Natural killer cell (primary cell): ENCODE measurements at regions not wholly inside any gene's neighbourhood (a gene's known extent, or its start where the extent isn't known, plus 50 kb on each side); places are given as distances from the start of the nearest gene placed in this dataset.

Source experiments
- ATAC-seq, 3 donors: fragments of 150-1000 bp in 2 of 3; fragments of 200-7000 bp in 1 of 3; cut with Tn5 transposase; 1 replicate in 1 of 3; 2 replicates in 2 of 3; pipeline ENCODE4 v1.10.0; 2021; ENCODE audit warnings: mild to moderate bottlenecking in 2 of 3, moderate library complexity in 2 of 3
- DNase-seq, 2 donors: peaks; one replicate each; pipeline versions ENCODE4 v3.0.0 to v3.0.0-alpha.2; 2013 to 2021; ENCODE audit warnings: mixed read lengths in 1 of 2
- H3K27ac ChIP-seq: one replicate; pipeline ENCODE4 v1.5.1; 2013; ENCODE audit warnings: mild to moderate bottlenecking, low read length
- H3K27me3 ChIP-seq: one replicate; pipeline ENCODE4 v1.6.1; 2013; ENCODE audit warnings: low read length; ENCODE audit not compliant: control insufficient read depth, insufficient read depth
- H3K36me3 ChIP-seq: one replicate; pipeline ENCODE4 v1.6.1; 2013; ENCODE audit warnings: low read length; ENCODE audit not compliant: control insufficient read depth, insufficient read depth
- H3K4me1 ChIP-seq: one replicate; pipeline ENCODE4 v1.6.1; 2013; ENCODE audit warnings: low read length; ENCODE audit not compliant: control insufficient read depth, insufficient read depth
- H3K4me3 ChIP-seq: one replicate; pipeline ENCODE4 v1.5.1; 2013; ENCODE audit warnings: low read length
- H3K9me3 ChIP-seq: one replicate; pipeline ENCODE4 v1.6.1; 2013; ENCODE audit warnings: low read length; ENCODE audit not compliant: control insufficient read depth, insufficient read depth
- H3K27ac Mint-ChIP-seq, 2 donors: one replicate each; pipeline ENCODE4 v1.8.0; 2022; ENCODE audit warnings: mild to moderate bottlenecking in 2 of 2, mixed read lengths in 2 of 2, moderate library complexity in 1 of 2
- H3K27me3 Mint-ChIP-seq, 2 donors: one replicate each; pipeline ENCODE4 v1.8.0; 2022; ENCODE audit warnings: low read depth in 2 of 2, mixed read lengths in 2 of 2
- H3K36me3 Mint-ChIP-seq: one replicate; pipeline ENCODE4 v1.8.0; 2022; ENCODE audit warnings: mixed read lengths
- H3K4me1 Mint-ChIP-seq, 2 donors: one replicate each; pipeline ENCODE4 v1.8.0; 2022; ENCODE audit warnings: mixed read lengths in 2 of 2
- H3K4me3 Mint-ChIP-seq: one replicate; pipeline ENCODE4 v1.8.0; 2022; ENCODE audit warnings: mild to moderate bottlenecking, moderate library complexity, mixed read lengths
- H3K9me3 Mint-ChIP-seq, 2 donors: one replicate each; pipeline ENCODE4 v1.8.0; 2022; ENCODE audit warnings: mixed read lengths in 2 of 2
- WGBS: methylation state at CpG from one replicate; pipeline ENCODE4 v1.1.7; 2013; ENCODE audit warnings: missing lambda C conversion rate; ENCODE audit not compliant: insufficient coverage; 5-methylcytosine and 5-hydroxymethylcytosine counted together
- intact Hi-C: fragments of 100-400 bp; cut with micrococcal nuclease; formaldehyde crosslinking; loops from one replicate; pipeline ENCODE4 v1.14.2; 2022
- TF ChIP-seq, protein P1 (sequence below): fragments of 200-600 bp; IDR thresholded peaks from one replicate; pipeline ENCODE4 v1.8.0; 2022; ENCODE audit warnings: antibody characterized with exemption

DNA sequence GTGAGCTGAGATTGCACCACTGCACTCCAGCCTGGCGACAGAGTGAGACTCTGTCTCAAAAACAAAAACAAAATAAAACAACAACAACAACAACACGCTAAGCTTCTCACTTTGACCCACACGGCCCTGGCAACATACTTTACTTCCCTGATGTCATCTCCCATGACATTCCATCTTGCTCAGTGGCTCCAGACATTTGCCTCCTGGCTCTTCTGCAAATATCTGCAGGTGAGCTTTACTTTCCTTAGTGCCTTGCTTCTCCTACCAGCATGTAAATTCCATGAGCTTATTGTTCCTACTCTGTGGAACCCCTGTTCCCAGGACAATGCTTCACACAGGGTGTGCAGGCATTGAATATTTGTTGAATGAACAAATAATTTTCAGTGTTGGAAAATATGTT, 205.6 kb upstream of the TMTC4 start:
- H3K36me3 ChIP-seq: no peaks in the 10 kb centered on the region
- Mint-ChIP-seq H3K36me3 (no peaks in the 10 kb centered on the region), H3K27me3 (peaks cover 5 to 12% of the 10 kb centered on the region in 2 donors), H3K4me1 (peaks cover 0 to 11% of the 10 kb centered on the region in 2 donors), H3K9me3 (peaks cover 2 to 5% of the 10 kb centered on the region in 2 donors), H3K27ac (no peak overlapping the region), H3K4me3 (no peak overlapping the region)
- TF ChIP-seq, protein P1, sequence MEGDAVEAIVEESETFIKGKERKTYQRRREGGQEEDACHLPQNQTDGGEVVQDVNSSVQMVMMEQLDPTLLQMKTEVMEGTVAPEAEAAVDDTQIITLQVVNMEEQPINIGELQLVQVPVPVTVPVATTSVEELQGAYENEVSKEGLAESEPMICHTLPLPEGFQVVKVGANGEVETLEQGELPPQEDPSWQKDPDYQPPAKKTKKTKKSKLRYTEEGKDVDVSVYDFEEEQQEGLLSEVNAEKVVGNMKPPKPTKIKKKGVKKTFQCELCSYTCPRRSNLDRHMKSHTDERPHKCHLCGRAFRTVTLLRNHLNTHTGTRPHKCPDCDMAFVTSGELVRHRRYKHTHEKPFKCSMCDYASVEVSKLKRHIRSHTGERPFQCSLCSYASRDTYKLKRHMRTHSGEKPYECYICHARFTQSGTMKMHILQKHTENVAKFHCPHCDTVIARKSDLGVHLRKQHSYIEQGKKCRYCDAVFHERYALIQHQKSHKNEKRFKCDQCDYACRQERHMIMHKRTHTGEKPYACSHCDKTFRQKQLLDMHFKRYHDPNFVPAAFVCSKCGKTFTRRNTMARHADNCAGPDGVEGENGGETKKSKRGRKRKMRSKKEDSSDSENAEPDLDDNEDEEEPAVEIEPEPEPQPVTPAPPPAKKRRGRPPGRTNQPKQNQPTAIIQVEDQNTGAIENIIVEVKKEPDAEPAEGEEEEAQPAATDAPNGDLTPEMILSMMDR: no peak
- H3K27ac ChIP-seq: no peak overlapping the region
- ATAC-seq: no peak
- no peaks in the 10 kb centered on the region for H3K27me3 ChIP-seq
- WGBS: 67% methylated on average over 3 of the region's 3 CpGs
- no peak for DNase-seq
- intact Hi-C loops: no loop called here
- no peak overlapping the region for H3K4me3 ChIP-seq
- H3K4me1 ChIP-seq: no peaks in the 10 kb centered on the region
- H3K9me3 ChIP-seq: no peaks in the 10 kb centered on the region

DNA sequence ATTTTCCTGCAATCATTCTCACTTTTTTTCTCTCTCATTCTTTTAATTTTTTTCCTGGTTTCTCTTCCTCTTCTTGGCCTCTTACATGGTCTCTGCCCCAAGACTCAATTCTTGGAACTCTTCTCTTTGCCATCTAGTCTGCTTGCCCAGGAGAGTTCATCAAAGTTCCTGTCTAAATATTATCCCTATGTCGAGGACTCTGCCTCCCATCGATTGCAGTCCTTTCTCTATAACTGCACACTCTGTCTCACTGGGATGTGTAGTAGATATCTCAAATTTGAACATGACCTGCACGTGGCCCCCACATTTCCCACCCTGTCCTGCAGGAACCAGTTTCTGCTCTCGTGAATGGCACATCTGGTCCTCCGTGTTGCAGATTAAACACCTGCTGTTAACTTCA, 204.7 kb upstream of the TMTC4 start:
- DNase-seq (no peak), ATAC-seq (no peak)
- TF ChIP-seq, protein P1: no peak
- peaks cover 4 to 5% of the 10 kb centered on the region in 2 donors for H3K9me3 Mint-ChIP-seq
- peaks cover 5 to 14% of the 10 kb centered on the region in 2 donors for H3K27me3 Mint-ChIP-seq
- H3K4me3 Mint-ChIP-seq: no peak overlapping the region
- H3K9me3 ChIP-seq: no peaks in the 10 kb centered on the region
- no peaks in the 10 kb centered on the region for H3K4me1 ChIP-seq
- WGBS: 80% methylated on average over 3 of the region's 5 CpGs
- H3K36me3 Mint-ChIP-seq: no peaks in the 10 kb centered on the region
- H3K27ac Mint-ChIP-seq: no peak overlapping the region
- H3K27ac ChIP-seq: no peak overlapping the region
- H3K27me3 ChIP-seq: no peaks in the 10 kb centered on the region
- no peaks in the 10 kb centered on the region for H3K36me3 ChIP-seq
- H3K4me3 ChIP-seq: no peak overlapping the region
- intact Hi-C loops: no loop called here
- peaks cover 0 to 15% of the 10 kb centered on the region in 2 donors for H3K4me1 Mint-ChIP-seq

DNA sequence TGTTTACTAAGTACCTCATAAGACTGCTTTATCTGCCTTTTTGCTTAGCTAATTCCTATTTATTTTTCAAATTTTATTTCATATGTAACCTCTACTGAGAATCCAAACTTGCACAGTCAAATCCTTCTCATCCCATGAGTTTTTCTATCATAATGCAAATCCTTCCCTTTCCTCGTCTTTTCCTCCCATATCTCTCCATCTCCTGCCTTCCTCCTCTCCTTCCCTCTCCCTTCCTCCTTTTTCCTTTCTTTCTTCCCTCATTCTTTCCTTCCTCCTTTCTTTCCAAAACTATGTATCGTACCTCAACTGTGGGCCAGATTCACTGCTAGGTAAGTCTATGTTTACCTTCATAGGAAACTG, 201.4 kb upstream of the TMTC4 start:
- H3K9me3 ChIP-seq: no peaks in the 10 kb centered on the region
- no peaks in the 10 kb centered on the region for H3K4me1 ChIP-seq
- H3K27me3 Mint-ChIP-seq: peaks cover 10 to 16% of the 10 kb centered on the region in 2 donors
- H3K27me3 ChIP-seq: no peaks in the 10 kb centered on the region
- ATAC-seq: no peak
- H3K4me3 ChIP-seq: no peak overlapping the region
- peaks cover 4 to 5% of the 10 kb centered on the region in 2 donors for H3K9me3 Mint-ChIP-seq
- no peaks in the 10 kb centered on the region for H3K36me3 ChIP-seq
- H3K27ac Mint-ChIP-seq: peak overlapping the region in 1 of 2 donors; percentile 72
- intact Hi-C loops: no loop called here
- H3K27ac ChIP-seq: no peak overlapping the region
- DNase-seq: no peak
- TF ChIP-seq, protein P1: no peak
- no peaks in the 10 kb centered on the region for H3K36me3 Mint-ChIP-seq
- 70% methylated on average over 2 of the region's 2 CpGs for WGBS
- H3K4me1 Mint-ChIP-seq: peaks cover 0 to 31% of the 10 kb centered on the region in 2 donors
- no peak overlapping the region for H3K4me3 Mint-ChIP-seq

DNA sequence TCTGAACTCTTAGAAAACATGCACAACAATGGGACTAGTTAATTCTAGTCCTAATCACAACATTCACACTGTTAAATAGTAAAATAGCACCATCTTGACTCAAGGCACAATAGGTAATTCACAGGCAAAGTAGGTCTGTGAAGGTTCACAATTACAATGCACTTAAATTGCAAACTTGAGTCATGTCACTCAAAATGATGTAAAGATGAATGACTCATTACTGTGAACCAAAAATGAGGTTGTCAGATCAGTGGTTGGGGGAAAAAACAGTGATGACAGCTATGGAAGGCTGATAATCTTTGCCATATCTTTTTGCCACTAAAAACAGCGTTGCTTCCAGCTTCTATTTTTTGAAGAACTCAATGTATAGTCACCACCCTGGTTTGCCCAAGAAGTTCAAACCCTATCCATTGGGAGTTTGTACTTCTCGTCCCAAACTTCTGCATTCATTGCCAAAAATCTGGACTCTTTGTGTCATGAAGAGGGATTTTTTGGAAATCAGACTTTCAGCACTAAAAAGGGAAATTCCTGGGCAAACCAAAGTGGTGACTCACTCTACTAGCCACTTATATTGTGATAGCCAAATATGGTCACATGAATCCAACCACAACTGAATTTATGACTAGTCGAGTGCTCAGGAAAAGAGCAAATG, 200.9 kb upstream of the TMTC4 start:
- intact Hi-C loops: no loop called here

More for the DNA sequence above, 200.9 kb upstream of the TMTC4 start:
- H3K9me3 ChIP-seq: no peaks in the 10 kb centered on the region
- Mint-ChIP-seq H3K27me3 (peaks cover 10 to 16% of the 10 kb centered on the region in 2 donors), H3K36me3 (no peaks in the 10 kb centered on the region), H3K27ac (peak overlapping the region in 1 of 2 donors; percentile 72), H3K4me1 (peaks cover 0 to 36% of the 10 kb centered on the region in 2 donors), H3K4me3 (no peak overlapping the region), H3K9me3 (peaks cover 4 to 5% of the 10 kb centered on the region in 2 donors)
- H3K4me1 ChIP-seq: no peaks in the 10 kb centered on the region
- no peaks in the 10 kb centered on the region for H3K36me3 ChIP-seq
- TF ChIP-seq, protein P1: no peak
- no peak overlapping the region for H3K27ac ChIP-seq
- DNase-seq: no peak
- peak in 1 of 3 donors; percentile 72 for ATAC-seq
- H3K27me3 ChIP-seq: no peaks in the 10 kb centered on the region
- 44% methylated on average over 3 of the region's 3 CpGs for WGBS
- no peak overlapping the region for H3K4me3 ChIP-seq
